Fibroblast of skin of right quadriceps (primary cell): ENCODE measurements at regions not wholly inside any gene's neighbourhood (a gene's known extent, or its start where the extent isn't known, plus 50 kb on each side); places are given as distances from the start of the nearest gene placed in this dataset.
"Not testable (repeated sequence)": the region's sequence is repeated elsewhere in the genome, so short reads cannot be mapped to it uniquely, and the experiment has no call there.

ENCODE experiments used
- DNase-seq: peaks from one replicate; pipeline ENCODE4 v3.0.0-alpha.2; 2013

DNA sequence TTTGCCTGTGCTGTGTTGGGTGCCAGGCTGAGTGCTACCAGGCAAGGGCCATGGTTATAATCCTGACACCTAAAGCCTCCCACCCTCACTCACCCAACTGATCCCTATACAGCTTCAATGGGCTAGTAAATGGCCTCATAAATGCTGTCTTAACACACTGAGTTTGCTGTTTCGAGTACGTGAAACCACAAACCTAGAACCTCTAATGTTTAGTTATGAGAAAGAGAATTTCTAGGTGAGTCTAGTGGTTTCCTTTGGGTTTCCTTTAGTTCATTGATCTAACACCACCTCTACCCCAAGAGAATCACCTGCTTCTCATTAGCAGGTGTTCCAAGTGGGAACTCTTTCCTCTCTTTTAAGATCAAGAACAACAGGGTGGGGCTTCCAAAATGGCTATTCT is 172.0 kb downstream of the MC4R start:
- no peak for DNase-seq

GRCh38 chr18:60199505-60199904 is 173.1 kb downstream of the MC4R start:
- DNase-seq = no peak

DNA sequence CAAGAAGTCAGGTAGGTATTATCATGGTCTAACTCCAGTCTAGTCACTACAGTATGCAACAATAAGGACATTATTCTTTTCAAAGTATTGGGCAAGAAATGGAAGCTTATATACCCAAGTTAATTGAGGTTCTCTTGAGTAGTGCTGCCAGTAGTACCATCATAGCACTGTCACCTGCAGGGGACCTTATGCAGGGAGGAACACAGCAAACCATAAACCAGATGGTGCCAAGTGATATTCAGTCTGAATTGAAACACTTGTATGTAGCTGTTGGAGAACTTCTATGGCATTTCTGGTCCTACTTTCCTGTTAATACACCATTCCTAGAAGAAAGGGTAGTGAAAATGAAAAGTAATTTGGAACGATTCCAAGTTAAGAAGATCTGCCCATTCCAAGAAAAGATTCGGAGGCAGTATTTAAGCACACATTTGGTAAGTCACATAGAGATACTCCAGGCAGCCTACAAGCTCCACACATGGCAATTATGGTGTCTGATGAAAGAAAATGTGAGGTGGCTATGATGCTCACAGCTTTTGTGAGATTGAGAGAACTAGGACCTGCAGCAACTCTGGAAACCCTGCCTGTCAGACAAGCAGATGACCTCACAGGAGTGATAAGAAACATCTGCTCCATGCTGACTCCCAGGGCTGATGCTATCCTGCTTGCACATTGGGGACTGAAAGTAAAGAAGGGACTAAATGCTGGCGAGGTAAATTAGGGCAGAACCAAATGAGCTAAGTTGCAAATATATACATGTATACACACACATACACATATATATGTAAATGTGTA is 174.7 kb downstream of the MC4R start:
- peak; percentile 31 for DNase-seq

DNA sequence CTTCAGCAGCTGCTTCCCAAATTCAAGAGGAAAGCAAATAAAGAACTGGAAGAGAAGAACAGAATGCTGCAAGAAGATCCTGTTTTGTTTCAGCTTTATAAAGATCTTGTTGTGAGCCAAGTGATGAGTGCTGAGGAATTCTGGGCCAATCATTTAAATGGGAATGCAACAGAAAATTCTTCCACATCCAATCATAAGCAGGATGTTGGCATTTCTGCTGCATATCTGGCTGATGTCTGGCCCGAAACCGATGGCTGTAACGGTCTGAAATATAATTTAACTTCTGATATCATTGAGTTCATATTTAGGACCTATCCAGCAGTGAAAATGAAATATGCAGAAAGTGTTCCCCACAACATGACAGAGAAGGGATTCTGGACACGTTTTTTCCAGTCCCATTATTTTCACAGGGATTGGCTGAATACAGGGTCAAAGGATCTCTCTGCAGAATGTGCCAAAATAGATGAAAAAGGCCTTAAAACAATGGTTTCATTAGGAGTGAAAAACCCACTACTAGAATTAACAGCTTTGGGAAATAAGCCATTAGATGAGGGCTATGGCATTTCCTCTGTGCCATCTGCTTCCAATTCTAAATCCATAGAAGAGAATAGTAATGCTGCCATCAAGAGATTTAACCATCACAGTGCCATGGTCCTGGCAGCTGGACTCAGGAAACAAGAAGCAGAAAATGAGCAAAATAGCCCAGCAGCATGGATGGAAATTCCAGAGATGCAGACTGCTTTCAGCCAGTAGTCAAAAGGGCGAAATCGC is 175.6 kb downstream of the MC4R start:
- DNase-seq = peak; percentile 17

GRCh38 chr18:60193780-60194179 is 178.8 kb downstream of the MC4R start:
- no peak for DNase-seq

DNA sequence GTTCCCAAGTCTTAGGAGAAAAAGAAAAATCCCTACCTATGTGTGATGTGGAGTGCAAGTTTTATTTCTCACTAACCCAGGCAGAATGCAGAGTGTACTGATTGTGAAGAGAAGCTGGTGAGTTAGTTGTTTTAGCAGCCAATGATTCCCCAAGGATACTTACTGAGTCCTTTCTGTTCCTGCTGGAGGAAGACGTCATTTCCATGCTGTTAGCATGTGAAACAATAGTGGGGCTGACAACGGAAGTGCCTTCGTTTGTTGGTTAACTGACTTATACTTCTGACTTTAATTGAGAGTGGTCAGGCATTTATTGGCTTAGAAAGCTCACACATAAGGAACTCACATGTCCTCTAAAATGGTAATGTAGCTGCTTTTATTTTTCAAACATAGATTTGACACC is 180.6 kb downstream of the MC4R start:
- no peak for DNase-seq

- no peak for DNase-seq
These were observed 182.7 kb downstream of the MC4R start for GRCh38 chr18:60189856-60190255.

GRCh38 chr18:60188958-60189357 is 183.6 kb downstream of the MC4R start:
- DNase-seq = no peak

DNA sequence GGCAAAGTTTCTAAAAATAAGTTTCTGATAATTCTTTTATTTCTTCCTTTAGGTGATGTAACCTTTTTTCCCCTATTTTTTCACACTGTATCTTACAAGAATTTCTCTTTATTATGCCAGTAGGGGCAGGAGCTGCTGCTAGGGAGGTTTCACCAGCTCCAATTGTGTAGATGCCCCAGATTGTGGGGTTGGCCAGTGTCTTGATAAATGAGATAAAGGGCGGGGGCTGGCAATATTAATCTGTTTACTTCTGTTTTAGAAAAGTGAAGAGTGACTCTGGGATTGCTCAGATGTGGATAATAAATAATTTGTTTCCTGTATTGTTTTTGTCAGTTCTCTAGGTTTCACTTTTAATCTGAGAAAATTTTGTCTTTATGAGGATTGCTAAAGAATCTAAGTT is 190.4 kb downstream of the MC4R start:
- DNase-seq = no peak

- no peak for DNase-seq
These were observed 191.9 kb downstream of the MC4R start for GRCh38 chr18:60180671-60181070.

DNA sequence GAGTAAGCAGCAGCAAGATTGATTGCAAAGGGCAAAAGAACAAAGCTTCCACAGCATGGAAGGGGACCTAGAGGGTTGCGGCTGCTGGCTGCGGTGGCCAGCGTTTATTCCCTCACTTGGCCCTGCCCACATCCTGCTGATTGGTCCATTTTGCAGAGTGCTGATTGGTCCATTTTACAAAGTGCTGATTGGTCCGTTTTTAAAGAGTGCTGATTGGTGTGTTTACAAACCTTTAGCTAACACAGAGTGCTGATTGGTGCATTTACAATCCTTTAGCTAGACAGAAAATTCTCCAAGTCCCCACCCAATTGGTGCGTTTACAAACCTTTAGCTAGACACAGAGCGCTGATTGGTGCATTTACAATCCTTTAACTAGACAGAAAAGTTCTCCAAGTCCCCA is 194.4 kb downstream of the MC4R start:
- not testable (repeated sequence) for DNase-seq

GRCh38 chr18:60176259-60176658 is 196.3 kb downstream of the MC4R start:
- no peak for DNase-seq

GRCh38 chr18:60174832-60175231 is 197.7 kb downstream of the MC4R start:
- DNase-seq = no peak

DNA sequence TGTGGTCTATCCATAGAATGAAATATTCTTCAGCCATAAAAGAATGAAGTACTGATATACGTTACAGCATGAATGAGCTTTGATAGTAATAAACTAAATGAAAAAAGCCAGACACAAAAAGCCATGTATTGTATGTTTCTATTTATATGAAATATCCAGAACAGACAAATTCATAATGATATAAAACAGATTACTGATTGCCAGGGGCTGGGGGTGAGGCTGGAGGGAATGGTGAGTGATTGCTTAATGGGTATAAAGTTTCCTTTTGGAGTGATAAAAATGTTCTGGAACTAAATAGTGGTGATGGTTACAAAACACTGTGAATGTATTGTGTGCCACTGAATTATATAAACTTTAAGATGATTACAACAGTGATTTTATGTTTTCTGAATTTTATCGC is 200.5 kb downstream of the MC4R start:
- no peak for DNase-seq

GRCh38 chr18:60163622-60164021 is 209.0 kb downstream of the MC4R start:
- no peak for DNase-seq

- DNase-seq = no peak
These were observed 210.2 kb downstream of the MC4R start for GRCh38 chr18:60162388-60162787.

DNA sequence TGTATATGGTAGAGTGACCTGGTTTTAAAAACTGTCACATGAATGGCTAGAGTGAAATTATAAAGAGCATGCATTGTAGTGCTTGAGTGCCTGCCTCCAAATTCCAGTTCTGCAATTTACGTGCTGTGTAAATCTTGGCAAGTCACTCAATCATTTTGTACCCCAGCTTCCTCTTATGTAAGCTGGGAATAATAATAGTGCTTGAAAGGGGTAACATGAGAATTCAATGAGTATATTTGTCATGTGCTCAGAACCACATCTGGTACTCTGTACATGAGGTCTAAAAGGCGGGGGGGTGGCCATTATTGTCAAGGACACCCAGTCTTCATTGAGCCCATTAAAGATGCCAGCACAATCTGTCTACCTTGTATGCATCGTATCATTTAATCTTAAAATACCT is 214.8 kb downstream of the MC4R start:
- DNase-seq = no peak

GRCh38 chr18:60153376-60153775 is 219.2 kb downstream of the MC4R start:
- DNase-seq = no peak

- DNase-seq = no peak
These were observed 223.3 kb downstream of the MC4R start for GRCh38 chr18:60149316-60149715.

- DNase-seq = no peak
These were observed 225.3 kb downstream of the MC4R start for GRCh38 chr18:60147323-60147722.

DNA sequence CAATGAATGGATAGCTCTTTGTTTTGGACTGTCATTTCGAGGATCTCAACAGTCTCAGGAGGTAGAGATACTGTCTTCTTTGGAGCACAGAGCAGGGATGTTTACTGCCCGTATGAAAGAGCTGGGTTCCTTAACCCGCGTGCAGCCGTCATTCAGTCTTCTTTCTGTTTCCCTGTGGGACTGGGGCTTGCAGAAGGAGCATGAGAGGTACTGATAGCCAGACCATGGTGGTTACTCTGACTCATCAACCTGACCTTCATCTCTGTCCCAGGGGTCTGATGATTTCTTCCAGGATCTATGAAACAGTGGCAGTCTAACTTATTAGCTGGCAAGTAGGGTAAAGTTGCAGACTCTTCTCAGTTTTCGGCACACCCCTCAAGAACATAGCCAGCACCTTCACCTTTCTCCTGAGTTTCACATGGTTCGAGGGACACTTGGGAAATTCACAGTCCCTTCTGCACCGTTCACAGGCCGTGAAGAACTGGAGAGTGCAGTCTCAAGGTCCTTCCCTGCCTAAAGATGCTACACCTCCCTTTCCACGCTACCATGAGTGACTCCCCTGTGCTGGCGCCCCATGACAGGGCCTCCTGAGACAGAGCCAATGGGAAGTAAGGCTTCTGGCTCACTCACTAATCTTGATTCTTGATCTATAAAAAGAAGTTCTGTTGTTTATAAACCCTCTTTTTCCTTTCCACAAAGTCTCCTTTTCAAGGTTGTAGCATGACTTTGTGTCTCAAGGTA is 226.2 kb downstream of the MC4R start:
- DNase-seq = peak; percentile 58

GRCh38 chr18:60145776-60146175 is 226.8 kb downstream of the MC4R start:
- no peak for DNase-seq

GRCh38 chr18:60134806-60135205 is 235.0 kb downstream of the PMAIP1 start:
- no peak for DNase-seq

- no peak for DNase-seq
These were observed 230.5 kb downstream of the PMAIP1 start for GRCh38 chr18:60130284-60130683.
